PC-3 (cell line): ENCODE measurements at regions not wholly inside any gene's neighbourhood (a gene's known extent, or its start where the extent isn't known, plus 50 kb on each side); places are given as distances from the start of the nearest gene placed in this dataset.
"Not testable (repeated sequence)": the region's sequence is repeated elsewhere in the genome, so short reads cannot be mapped to it uniquely, and the experiment has no call there.

Experiments
- ATAC-seq: fragments of 200-7000 bp; cut with Tn5 transposase; 2 replicates; pipeline ENCODE4 v1.9.1; 2020; ENCODE audit warnings: mild to moderate bottlenecking, moderate library complexity
- BruUV-seq: library from RNA; stranded (reverse); fragments of 400-500 nt; replicated peaks from 2 replicates; lab custom pipeline; 2021; lab: Mats Ljungman, UMichigan
- CTCF ChIA-PET: fragments of 300-600 bp; sonication (Branson Sonifier 250); formaldehyde crosslinking; loops from one replicate; lab custom pipeline; 2022; ENCODE audit warnings: antibody characterized with exemption; lab: Charles Lee
- POLR2A ChIA-PET: fragments of 300-600 bp; sonication (Branson Sonifier 250); formaldehyde crosslinking; loops from one replicate; lab custom pipeline; 2022; ENCODE audit warnings: antibody characterized with exemption; ENCODE audit not compliant: unreplicated experiment; lab: Charles Lee
- DNase-seq: peaks from one replicate; pipeline ENCODE4 v3.0.0-alpha.2; 2015
- H2AFZ ChIP-seq: fragments of 300-600 bp; sonication (generic); 2 replicates; pipeline ENCODE4 v1.6.0; 2016; ENCODE audit warnings: antibody characterized with exemption, low read length
- H3F3A ChIP-seq: fragments of 300-600 bp; sonication (generic); one replicate; pipeline ENCODE4 v1.6.0; 2017; ENCODE audit warnings: antibody characterized with exemption, low read length, control low read depth, mild to moderate bottlenecking; ENCODE audit not compliant: unreplicated experiment
- H3K27ac ChIP-seq: fragments of 300-600 bp; sonication (generic); 2 replicates; pipeline ENCODE4 v1.5.1; 2016; ENCODE audit warnings: mild to moderate bottlenecking, low read length
- H3K27me3 ChIP-seq: fragments of 300-600 bp; sonication (generic); 2 replicates; pipeline ENCODE4 v1.6.1; 2016; ENCODE audit warnings: low read length, mixed read lengths
- H3K36me3 ChIP-seq: fragments of 300-600 bp; sonication (generic); 2 replicates; pipeline ENCODE4 v1.6.1; 2016; ENCODE audit warnings: low read depth, mixed run types, low read length, mixed read lengths
- H3K4me1 ChIP-seq: fragments of 300-600 bp; sonication (generic); 2 replicates; pipeline ENCODE4 v1.5.1; 2016; ENCODE audit warnings: low read length; ENCODE audit not compliant: insufficient read depth
- H3K4me2 ChIP-seq: fragments of 300-600 bp; sonication (generic); 2 replicates; pipeline ENCODE4 v1.6.0; 2016; ENCODE audit warnings: low read length
- H3K4me3 ChIP-seq: fragments of 300-600 bp; sonication (generic); 2 replicates; pipeline ENCODE4 v1.5.1; 2016; ENCODE audit warnings: mild to moderate bottlenecking, low read length, mixed read lengths
- H3K79me2 ChIP-seq: fragments of 300-600 bp; sonication (generic); 2 replicates; pipeline ENCODE4 v1.6.1; 2017; ENCODE audit warnings: low read length, mixed read lengths
- H3K9ac ChIP-seq: fragments of 300-600 bp; sonication (generic); 2 replicates; pipeline ENCODE4 v1.6.0; 2016; ENCODE audit warnings: mild to moderate bottlenecking, low read length
- H3K9me2 ChIP-seq: fragments of 300-600 bp; sonication (generic); replicated peaks from 2 replicates; pipeline ENCODE4 v1.6.1; 2016; ENCODE audit warnings: mixed run types, low read length, mixed read lengths
- H3K9me3 ChIP-seq: fragments of 300-600 bp; sonication (generic); 2 replicates; pipeline ENCODE4 v1.6.1; 2016; ENCODE audit warnings: low read length, mixed read lengths
- H4K20me1 ChIP-seq: fragments of 300-600 bp; sonication (generic); 2 replicates; pipeline ENCODE4 v1.6.1; 2016; ENCODE audit warnings: low read length, mixed read lengths
- CTCF ChIP-seq: fragments of 300-600 bp; sonication (generic); conservative IDR thresholded peaks from 2 replicates; pipeline ENCODE4 v1.5.1; 2017; ENCODE audit warnings: antibody characterized with exemption, low read depth, mild to moderate bottlenecking, low read length
- EZH2 ChIP-seq: fragments of 300-600 bp; sonication (generic); IDR thresholded peaks from one replicate; pipeline ENCODE4 v1.6.1; 2017; ENCODE audit warnings: antibody characterized with exemption, mild to moderate bottlenecking, low read length; ENCODE audit not compliant: unreplicated experiment
- EZH2phosphoT487 ChIP-seq: fragments of 300-600 bp; sonication (generic); IDR thresholded peaks from 2 replicates; pipeline ENCODE4 v1.6.1; 2018; ENCODE audit warnings: mild to moderate bottlenecking, antibody characterized with exemption, low read length, borderline replicate concordance
- intact Hi-C: fragments of 100-400 bp; cut with micrococcal nuclease; formaldehyde crosslinking; loops from 2 replicates; pipeline ENCODE4 v1.9.0; 2023

- Histone ChIP-seq H3K9ac (no peak overlapping the region), H3K9me3 (no peaks in the 10 kb centered on the region), H3K4me1 (no peaks in the 10 kb centered on the region), H3K27me3 (no peaks in the 10 kb centered on the region), H3K27ac (no peak overlapping the region), H3K79me2 (no peaks in the 10 kb centered on the region), H3K36me3 (no peaks in the 10 kb centered on the region), H3K4me3 (no peak overlapping the region), H3K9me2 (no peaks in the 10 kb centered on the region), H3F3A (no peaks in the 10 kb centered on the region), H2AFZ (no peak overlapping the region), H4K20me1 (no peaks in the 10 kb centered on the region), H3K4me2 (no peak overlapping the region)
- ChIA-PET POLR2A (no interaction called here), CTCF (no interaction called here)
- no peak for DNase-seq
- no peak for ATAC-seq
- TF ChIP-seq EZH2phosphoT487 (no peak), EZH2 (no peak), CTCF (no peak)
- no TSS peak for BruUV-seq
- intact Hi-C loops = no loop called here
Observed at GRCh38 chr5:18798058-18798457, 1163.8 kb downstream of the TAF11L14 start.

GRCh38 chr5:18799482-18800128 is 1165.3 kb downstream of the TAF11L14 start:
- H3K4me2 ChIP-seq = no peak overlapping the region
- no peaks in the 10 kb centered on the region for H3K9me3 ChIP-seq
- no TSS peak for BruUV-seq
- no peaks in the 10 kb centered on the region for H3K79me2 ChIP-seq
- DNase-seq (no peak), ATAC-seq (no peak)
- no peaks in the 10 kb centered on the region for H4K20me1 ChIP-seq
- no peaks in the 10 kb centered on the region for H3K4me1 ChIP-seq
- no peaks in the 10 kb centered on the region for H3K36me3 ChIP-seq
- H3K27ac ChIP-seq = no peak overlapping the region
- H3F3A ChIP-seq = no peaks in the 10 kb centered on the region
- H3K4me3 ChIP-seq = no peak overlapping the region
- CTCF ChIA-PET = no interaction called here
- H3K9me2 ChIP-seq = no peaks in the 10 kb centered on the region
- TF ChIP-seq EZH2phosphoT487 = no peak
- no peak for TF ChIP-seq EZH2
- no peak for TF ChIP-seq CTCF
- intact Hi-C loops = no loop called here
- H2AFZ ChIP-seq = no peak overlapping the region
- no peaks in the 10 kb centered on the region for H3K27me3 ChIP-seq
- POLR2A ChIA-PET = no interaction called here
- H3K9ac ChIP-seq = no peak overlapping the region

GRCh38 chr5:18800293-18801025 is 1166.2 kb downstream of the TAF11L14 start:
- no peak for DNase-seq
- H3K79me2 ChIP-seq = no peaks in the 10 kb centered on the region
- no TSS peak for BruUV-seq
- ChIA-PET CTCF (no interaction called here), POLR2A (interaction anchor here (0.6 kb wide), 1 partner anchor 810 kb away, joined by 3 read pairs; no protein-coding TSS in a partner anchor)
- no peak overlapping the region; the same call in 1 of the 2 replicates for H2AFZ ChIP-seq
- H3K27ac ChIP-seq = no peak overlapping the region
- no peak overlapping the region for H3K9ac ChIP-seq
- no peak for TF ChIP-seq EZH2phosphoT487
- no peak for TF ChIP-seq CTCF
- TF ChIP-seq EZH2 = no peak
- no peaks in the 10 kb centered on the region for H3K36me3 ChIP-seq
- no peaks in the 10 kb centered on the region for H3K9me3 ChIP-seq
- no peaks in the 10 kb centered on the region for H4K20me1 ChIP-seq
- no peak for ATAC-seq
- H3K4me3 ChIP-seq = no peak overlapping the region
- no peak overlapping the region for H3K4me2 ChIP-seq
- no peaks in the 10 kb centered on the region for H3K9me2 ChIP-seq
- H3K27me3 ChIP-seq = no peaks in the 10 kb centered on the region
- intact Hi-C loops = no loop called here
- no peaks in the 10 kb centered on the region for H3K4me1 ChIP-seq
- H3F3A ChIP-seq = no peaks in the 10 kb centered on the region

GRCh38 chr5:18801413-18801812 is 1167.2 kb downstream of the TAF11L14 start:
- H3K79me2 ChIP-seq, BruUV-seq, H3K9me3 ChIP-seq, H3K4me1 ChIP-seq, H2AFZ ChIP-seq, POLR2A ChIA-PET, intact Hi-C loops, H3K4me2 ChIP-seq, H3K9ac ChIP-seq, H3K27me3 ChIP-seq, DNase-seq, H3K9me2 ChIP-seq, H3K4me3 ChIP-seq, H4K20me1 ChIP-seq, H3K27ac ChIP-seq, ATAC-seq, H3K36me3 ChIP-seq, CTCF ChIA-PET, H3F3A ChIP-seq: not testable (repeated sequence)
